HG02852 (cell line): ENCODE measurements at regions not wholly inside any gene's neighbourhood (a gene's known extent, or its start where the extent isn't known, plus 50 kb on each side); places are given as distances from the start of the nearest gene placed in this dataset.

ENCODE experiments used
- ATAC-seq: cut with Tn5 transposase; IDR thresholded peaks from one replicate; pipeline ENCODE4 v1.9.1; 2021; ENCODE audit warnings: mild to moderate bottlenecking, moderate library complexity; ENCODE audit not compliant: unreplicated experiment

- ATAC-seq: no peak
Measured at GRCh38 chr12:132426349-132427173, 63.4 kb upstream of the FBRSL1 start.

- no peak for ATAC-seq
Measured at GRCh38 chr12:132424811-132425210, 65.1 kb upstream of the FBRSL1 start.

GRCh38 chr12:132423820-132424645 is 65.9 kb upstream of the FBRSL1 start:
- no peak for ATAC-seq

GRCh38 chr12:132423251-132423819 is 66.6 kb upstream of the FBRSL1 start:
- no peak for ATAC-seq

- ATAC-seq: no peak
Measured at GRCh38 chr12:132422381-132423043, 67.4 kb upstream of the FBRSL1 start.

GRCh38 chr12:132422040-132422380 is 67.9 kb upstream of the FBRSL1 start:
- no peak for ATAC-seq

GRCh38 chr12:132419631-132420246 is 70.2 kb upstream of the FBRSL1 start:
- no peak for ATAC-seq

GRCh38 chr12:132418393-132418925 is 71.5 kb upstream of the FBRSL1 start:
- no peak for ATAC-seq

- ATAC-seq: no peak
Measured at GRCh38 chr12:132417741-132418140, 72.2 kb upstream of the FBRSL1 start.

- no peak for ATAC-seq
Measured at GRCh38 chr12:132416827-132417226, 73.1 kb upstream of the FBRSL1 start.

GRCh38 chr12:132416121-132416673 is 73.8 kb upstream of the FBRSL1 start:
- no peak for ATAC-seq

- no peak for ATAC-seq
Measured at GRCh38 chr12:132415327-132416120, 74.4 kb upstream of the FBRSL1 start.

GRCh38 chr12:132414634-132415326 is 75.2 kb upstream of the FBRSL1 start:
- ATAC-seq: peak; percentile 85

GRCh38 chr12:132413931-132414588 is 75.9 kb upstream of the FBRSL1 start:
- ATAC-seq: no peak

- no peak for ATAC-seq
Measured at GRCh38 chr12:132411457-132411856, 78.5 kb upstream of the FBRSL1 start.

GRCh38 chr12:132410849-132411248 is 79.1 kb upstream of the FBRSL1 start:
- ATAC-seq: no peak

GRCh38 chr12:132410296-132410625 is 79.7 kb upstream of the FBRSL1 start:
- no peak for ATAC-seq

GRCh38 chr12:132409495-132410295 is 80.3 kb upstream of the FBRSL1 start:
- ATAC-seq: no peak
